Vagina (tissue), 2 donors: ENCODE measurements at regions not wholly inside any gene's neighbourhood (a gene's known extent, or its start where the extent isn't known, plus 50 kb on each side); places are given as distances from the start of the nearest gene placed in this dataset.

Experiments used
- POLR2A ChIP-seq, 2 donors: fragments of 450-650 bp; IDR thresholded peaks; one replicate each; pipeline ENCODE4 v1.6.1; 2017; ENCODE audit warnings: antibody characterized with exemption in 2 of 2, mild to moderate bottlenecking in 2 of 2, moderate library complexity in 2 of 2
- POLR2AphosphoS5 ChIP-seq, 2 donors: sonication (generic); formaldehyde crosslinking; IDR thresholded peaks; one replicate each; pipeline ENCODE4 v1.9.0; 2017; ENCODE audit warnings: antibody characterized with exemption in 2 of 2, mild to moderate bottlenecking in 2 of 2, low read depth in 1 of 2; ENCODE audit not compliant: insufficient read depth in 1 of 2
- TF ChIP-seq, protein P1 (sequence below), 3 experiments: fragments of 450-650 bp in 2 of 3; fragments of 200-600 bp in 1 of 3; sonication (generic) in 1 of 3; IDR thresholded peaks; one replicate each; pipeline ENCODE4 v1.5.1; 2017 to 2019; ENCODE audit warnings: antibody characterized with exemption in 3 of 3, mild to moderate bottlenecking in 2 of 3, moderate library complexity in 2 of 3

DNA sequence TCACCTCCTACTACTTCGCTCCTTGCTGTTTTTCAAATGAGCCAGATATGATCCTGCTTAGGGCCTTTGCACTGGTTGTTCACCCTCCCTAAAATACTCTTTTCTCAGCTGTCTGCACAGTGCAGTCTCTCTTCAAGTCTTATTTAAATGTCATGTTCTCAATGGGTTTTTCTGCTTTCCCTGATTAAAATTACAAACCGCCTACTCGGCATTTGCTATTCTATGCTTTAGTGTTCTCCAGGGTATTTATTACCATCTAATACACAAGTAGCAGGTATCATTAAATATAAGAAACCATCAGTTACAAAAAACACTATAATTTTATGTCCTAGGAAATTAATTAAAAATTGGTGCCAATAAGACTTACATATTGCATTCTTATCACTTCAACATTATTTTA lies 108.0 kb upstream of the TMTC1 start:
- TF ChIP-seq, protein P1, sequence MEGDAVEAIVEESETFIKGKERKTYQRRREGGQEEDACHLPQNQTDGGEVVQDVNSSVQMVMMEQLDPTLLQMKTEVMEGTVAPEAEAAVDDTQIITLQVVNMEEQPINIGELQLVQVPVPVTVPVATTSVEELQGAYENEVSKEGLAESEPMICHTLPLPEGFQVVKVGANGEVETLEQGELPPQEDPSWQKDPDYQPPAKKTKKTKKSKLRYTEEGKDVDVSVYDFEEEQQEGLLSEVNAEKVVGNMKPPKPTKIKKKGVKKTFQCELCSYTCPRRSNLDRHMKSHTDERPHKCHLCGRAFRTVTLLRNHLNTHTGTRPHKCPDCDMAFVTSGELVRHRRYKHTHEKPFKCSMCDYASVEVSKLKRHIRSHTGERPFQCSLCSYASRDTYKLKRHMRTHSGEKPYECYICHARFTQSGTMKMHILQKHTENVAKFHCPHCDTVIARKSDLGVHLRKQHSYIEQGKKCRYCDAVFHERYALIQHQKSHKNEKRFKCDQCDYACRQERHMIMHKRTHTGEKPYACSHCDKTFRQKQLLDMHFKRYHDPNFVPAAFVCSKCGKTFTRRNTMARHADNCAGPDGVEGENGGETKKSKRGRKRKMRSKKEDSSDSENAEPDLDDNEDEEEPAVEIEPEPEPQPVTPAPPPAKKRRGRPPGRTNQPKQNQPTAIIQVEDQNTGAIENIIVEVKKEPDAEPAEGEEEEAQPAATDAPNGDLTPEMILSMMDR (IDR thresholded peaks at IDR 0.05) = no peak
- TF ChIP-seq POLR2AphosphoS5 (IDR thresholded peaks at IDR 0.05; ENCODE audit: insufficient read depth in 1 of 2, low read depth in 1 of 2) (no peak), POLR2A (IDR thresholded peaks at IDR 0.05) (no peak)
